Upper lobe of left lung (tissue), 4 donors: ENCODE measurements at regions not wholly inside any gene's neighbourhood (a gene's known extent, or its start where the extent isn't known, plus 50 kb on each side); places are given as distances from the start of the nearest gene placed in this dataset.

ENCODE experiments used
- CTCF ChIP-seq, 6 experiments: fragments of 450-650 bp in 4 of 6; fragments of 200-600 bp in 2 of 6; sonication (generic) in 2 of 6; IDR thresholded peaks; one replicate each; pipeline ENCODE4 v1.5.1; 2016 to 2019; ENCODE audit warnings: antibody characterized with exemption in 6 of 6
- EP300 ChIP-seq, 4 donors: sonication (generic); formaldehyde crosslinking; IDR thresholded peaks; one replicate each; pipeline ENCODE4 v1.5.1; 2017; ENCODE audit warnings: antibody characterized with exemption in 4 of 4, control low read depth in 2 of 4
- POLR2A ChIP-seq, 4 donors: fragments of 450-650 bp; IDR thresholded peaks; one replicate each; pipeline ENCODE4 v1.5.1; 2016 to 2017; ENCODE audit warnings: antibody characterized with exemption in 4 of 4, mild to moderate bottlenecking in 2 of 4
- POLR2AphosphoS5 ChIP-seq, 2 donors: sonication (generic); formaldehyde crosslinking; IDR thresholded peaks; one replicate each; pipeline ENCODE4 v1.5.1; 2017; ENCODE audit warnings: antibody characterized with exemption in 2 of 2

DNA sequence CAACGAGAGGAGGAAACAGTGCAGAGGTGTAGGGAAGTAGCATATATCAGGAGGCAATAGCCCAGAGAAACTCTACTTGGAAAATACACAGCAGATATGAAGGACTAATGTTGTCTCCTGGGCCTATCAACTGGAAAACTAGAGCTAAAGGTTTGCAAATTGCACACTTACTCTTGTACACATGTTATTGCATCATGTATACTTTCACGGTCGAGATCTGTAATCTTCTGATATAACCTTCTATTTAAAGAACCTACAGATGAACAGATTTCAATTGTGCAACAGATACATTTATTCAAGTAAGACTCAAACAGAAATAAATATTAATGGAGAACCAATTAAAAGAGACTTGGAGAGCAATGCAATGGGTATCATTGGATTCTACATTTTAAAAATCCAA is 256.3 kb upstream of the TMEM161B start:
- TF ChIP-seq CTCF (IDR thresholded peaks at IDR 0.05) (no peak), POLR2A (IDR thresholded peaks at IDR 0.05) (no peak), EP300 (IDR thresholded peaks at IDR 0.05) (no peak), POLR2AphosphoS5 (IDR thresholded peaks at IDR 0.05) (no peak)
